ENCODE measurements at regions not wholly inside any gene's neighbourhood (a gene's known extent, or its start where the extent isn't known, plus 50 kb on each side); places are given as distances from the start of the nearest gene placed in this dataset.

DNA sequence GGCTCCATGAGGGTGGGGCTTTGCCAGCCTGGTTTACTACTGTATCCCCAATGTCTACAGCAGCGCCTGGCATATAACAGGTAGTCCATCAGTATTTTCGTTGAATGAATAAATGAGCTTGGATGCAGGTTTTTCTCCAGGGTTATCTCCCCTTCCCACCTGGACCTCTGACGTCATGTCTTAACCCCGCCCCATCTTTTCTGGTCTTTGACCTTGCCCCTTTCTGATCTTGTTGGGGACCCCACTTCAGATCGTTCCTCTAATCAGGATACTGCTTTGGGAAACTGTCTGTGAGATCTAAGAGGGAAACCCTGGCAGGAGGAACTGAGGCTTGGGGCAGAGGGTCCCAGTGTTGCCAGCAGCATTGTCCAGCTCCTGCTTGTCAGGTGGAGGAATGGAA is 68.8 kb upstream of the GCSH start (continued):
- no peak for TF ChIP-seq TEAD4 (IDR thresholded peaks at IDR 0.05; ENCODE audit: low read depth, low read length)
- TF ChIP-seq EGR1 (IDR thresholded peaks at IDR 0.05; ENCODE audit: borderline replicate concordance, low read depth, low read length): no peak
- TF ChIP-seq JUND (IDR thresholded peaks at IDR 0.05; ENCODE audit: low read length): no peak
- TF ChIP-seq, protein P1, sequence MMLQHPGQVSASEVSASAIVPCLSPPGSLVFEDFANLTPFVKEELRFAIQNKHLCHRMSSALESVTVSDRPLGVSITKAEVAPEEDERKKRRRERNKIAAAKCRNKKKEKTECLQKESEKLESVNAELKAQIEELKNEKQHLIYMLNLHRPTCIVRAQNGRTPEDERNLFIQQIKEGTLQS (IDR thresholded peaks at IDR 0.05; ENCODE audit: insufficient read depth, low read depth, low read length): no peak
- TF ChIP-seq BACH1 (IDR thresholded peaks at IDR 0.05; ENCODE audit: low read length): no peak
- TF ChIP-seq EZH2 (IDR thresholded peaks at IDR 0.05; ENCODE audit: low read depth, low read length, severe bottlenecking): no peak
- TF ChIP-seq CHD2 (IDR thresholded peaks at IDR 0.05; ENCODE audit: low read length): no peak
- no peak for TF ChIP-seq BRCA1 (IDR thresholded peaks at IDR 0.05; ENCODE audit: low read depth, low read length)
- TF ChIP-seq HDAC2 (IDR thresholded peaks at IDR 0.05; ENCODE audit: borderline replicate concordance in 1 of 2, low read depth in 2 of 2, low read length in 2 of 2): no peak

All from H1 (cell line).